ENCODE measurements at regions not wholly inside any gene's neighbourhood (a gene's known extent, or its start where the extent isn't known, plus 50 kb on each side); places are given as distances from the start of the nearest gene placed in this dataset.

GRCh38 chr4:81836716-81837115, 365.0 kb upstream of the RASGEF1B start:
- Histone ChIP-seq H3K4me1 (ENCODE audit: control insufficient read depth, insufficient read depth, low read length) (peaks cover 17% of the 10 kb centered on the region), H3K9ac (ENCODE audit: low read length) (no peak overlapping the region), H3K9me3 (ENCODE audit: control insufficient read depth, low read length) (no peaks in the 10 kb centered on the region)

GRCh38 chr4:81833576-81833975, 361.9 kb upstream of the RASGEF1B start:
- no peak overlapping the region for H3K4me3 ChIP-seq (ENCODE audit: low read length)
- peaks cover 7% of the 10 kb centered on the region for H3K4me1 ChIP-seq (ENCODE audit: control insufficient read depth, insufficient read depth, low read length)
- no peaks in the 10 kb centered on the region for H3K9me3 ChIP-seq (ENCODE audit: control insufficient read depth, low read length)
- H3K9ac ChIP-seq (ENCODE audit: low read length): no peak overlapping the region
- no peaks in the 10 kb centered on the region for H3K36me3 ChIP-seq (ENCODE audit: control insufficient read depth, insufficient read depth, low read length)
- no peaks in the 10 kb centered on the region for H3K27me3 ChIP-seq (ENCODE audit: control insufficient read depth, insufficient read depth, low read length)

More at GRCh38 chr4:81836716-81837115, 365.0 kb upstream of the RASGEF1B start:
- Histone ChIP-seq H3K27me3 (ENCODE audit: control insufficient read depth, insufficient read depth, low read length) (no peaks in the 10 kb centered on the region), H3K4me3 (ENCODE audit: low read length) (no peak overlapping the region), H3K36me3 (ENCODE audit: control insufficient read depth, insufficient read depth, low read length) (no peaks in the 10 kb centered on the region)

GRCh38 chr4:81828991-81829390, 357.3 kb upstream of the RASGEF1B start:
- Histone ChIP-seq H3K36me3 (ENCODE audit: control insufficient read depth, insufficient read depth, low read length) (no peaks in the 10 kb centered on the region), H3K27me3 (ENCODE audit: control insufficient read depth, insufficient read depth, low read length) (no peaks in the 10 kb centered on the region), H3K4me3 (ENCODE audit: low read length) (no peak overlapping the region), H3K9ac (ENCODE audit: low read length) (no peak overlapping the region), H3K4me1 (ENCODE audit: control insufficient read depth, insufficient read depth, low read length) (peaks cover 7% of the 10 kb centered on the region), H3K9me3 (ENCODE audit: control insufficient read depth, low read length) (no peaks in the 10 kb centered on the region)

- Histone ChIP-seq H3K27me3 (ENCODE audit: control insufficient read depth, insufficient read depth, low read length) (no peaks in the 10 kb centered on the region), H3K9me3 (ENCODE audit: control insufficient read depth, low read length) (no peaks in the 10 kb centered on the region), H3K4me1 (ENCODE audit: control insufficient read depth, insufficient read depth, low read length) (peaks cover 7% of the 10 kb centered on the region), H3K36me3 (ENCODE audit: control insufficient read depth, insufficient read depth, low read length) (no peaks in the 10 kb centered on the region), H3K9ac (ENCODE audit: low read length) (no peak overlapping the region), H3K4me3 (ENCODE audit: low read length) (no peak overlapping the region)
Measured at GRCh38 chr4:81827577-81828202, 356.0 kb upstream of the RASGEF1B start.

GRCh38 chr4:81826817-81827424, 355.2 kb upstream of the RASGEF1B start:
- Histone ChIP-seq H3K4me1 (ENCODE audit: control insufficient read depth, insufficient read depth, low read length) (peaks cover 7% of the 10 kb centered on the region), H3K9ac (ENCODE audit: low read length) (no peak overlapping the region), H3K4me3 (ENCODE audit: low read length) (no peak overlapping the region)

GRCh38 chr4:81826335-81826734, 354.6 kb upstream of the RASGEF1B start:
- Histone ChIP-seq H3K27me3 (ENCODE audit: control insufficient read depth, insufficient read depth, low read length) (no peaks in the 10 kb centered on the region), H3K36me3 (ENCODE audit: control insufficient read depth, insufficient read depth, low read length) (no peaks in the 10 kb centered on the region), H3K4me1 (ENCODE audit: control insufficient read depth, insufficient read depth, low read length) (peaks cover 7% of the 10 kb centered on the region), H3K9me3 (ENCODE audit: control insufficient read depth, low read length) (no peaks in the 10 kb centered on the region), H3K9ac (ENCODE audit: low read length) (no peak overlapping the region), H3K4me3 (ENCODE audit: low read length) (no peak overlapping the region)

More at GRCh38 chr4:81826817-81827424, 355.2 kb upstream of the RASGEF1B start:
- Histone ChIP-seq H3K9me3 (ENCODE audit: control insufficient read depth, low read length) (no peaks in the 10 kb centered on the region), H3K27me3 (ENCODE audit: control insufficient read depth, insufficient read depth, low read length) (no peaks in the 10 kb centered on the region), H3K36me3 (ENCODE audit: control insufficient read depth, insufficient read depth, low read length) (no peaks in the 10 kb centered on the region)

- H3K36me3 ChIP-seq (ENCODE audit: control insufficient read depth, insufficient read depth, low read length): no peaks in the 10 kb centered on the region
- H3K4me3 ChIP-seq (ENCODE audit: low read length): no peak overlapping the region
- H3K9ac ChIP-seq (ENCODE audit: low read length): no peak overlapping the region
- H3K4me1 ChIP-seq (ENCODE audit: control insufficient read depth, insufficient read depth, low read length): no peaks in the 10 kb centered on the region
- H3K27me3 ChIP-seq (ENCODE audit: control insufficient read depth, insufficient read depth, low read length): no peaks in the 10 kb centered on the region
- H3K9me3 ChIP-seq (ENCODE audit: control insufficient read depth, low read length): no peaks in the 10 kb centered on the region
Measured at GRCh38 chr4:81818385-81818920, 346.7 kb upstream of the RASGEF1B start.

DNA sequence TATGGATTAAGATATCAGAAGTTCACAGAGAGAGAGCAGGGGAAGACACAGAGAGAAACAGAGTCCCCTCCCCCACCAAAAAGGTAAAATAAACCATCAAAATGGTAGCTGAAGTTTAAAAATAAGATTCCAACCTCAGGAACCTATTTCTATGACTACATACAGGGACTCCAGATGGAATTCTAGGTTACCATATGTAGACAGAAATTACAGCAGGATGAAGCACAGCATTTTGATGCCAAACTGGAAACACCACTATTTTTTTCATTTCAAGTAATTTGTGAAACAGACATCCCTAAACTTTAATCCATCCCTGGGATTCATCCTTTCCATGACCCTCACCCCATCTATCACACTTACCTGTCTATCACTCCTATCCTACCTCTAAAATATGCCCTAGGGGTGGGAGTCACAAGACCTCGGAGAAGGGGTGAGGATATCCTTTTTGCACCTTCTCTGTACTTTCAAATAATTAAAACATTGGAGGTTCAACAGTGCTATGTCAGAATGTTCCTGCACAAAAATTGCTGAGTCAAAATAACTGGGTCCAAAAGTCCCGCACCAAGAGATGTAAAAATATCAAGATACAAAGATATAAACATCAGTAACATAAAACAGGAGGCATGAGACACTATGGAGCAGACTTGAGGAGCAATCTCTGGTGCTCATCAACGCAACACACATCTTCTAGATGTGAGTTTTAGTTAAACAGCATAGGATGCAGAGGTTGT, 344.5 kb upstream of the RASGEF1B start:
- H3K36me3 ChIP-seq (ENCODE audit: control insufficient read depth, insufficient read depth, low read length): no peaks in the 10 kb centered on the region

DNA sequence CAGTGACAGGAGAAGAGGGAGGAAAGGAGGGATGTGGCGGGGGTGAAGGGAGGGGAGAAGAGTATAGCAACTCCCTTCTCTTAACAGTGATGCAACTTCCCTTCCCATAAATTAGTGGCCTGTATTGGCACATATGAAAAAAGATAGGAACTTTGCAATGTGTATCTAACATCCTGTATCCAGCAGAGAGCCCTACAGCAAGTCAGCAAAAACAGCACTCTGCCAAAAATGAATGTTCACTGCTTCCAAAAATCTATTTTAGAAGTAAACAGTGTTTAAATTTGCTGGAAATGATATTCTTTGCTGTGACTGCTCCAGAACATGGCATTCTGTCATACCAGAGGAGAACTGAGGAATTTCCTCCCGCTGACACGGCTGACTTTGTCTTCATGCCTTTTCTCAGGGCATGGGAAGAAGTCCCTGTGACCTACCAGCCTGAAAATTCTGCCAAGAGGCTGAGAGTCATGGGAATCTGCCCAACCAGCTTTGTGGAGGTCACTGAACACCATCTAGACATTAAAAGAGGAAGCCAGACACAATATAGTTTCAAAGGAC, 343.4 kb upstream of the RASGEF1B start:
- no peaks in the 10 kb centered on the region for H3K36me3 ChIP-seq (ENCODE audit: control insufficient read depth, insufficient read depth, low read length)
- H3K4me1 ChIP-seq (ENCODE audit: control insufficient read depth, insufficient read depth, low read length): peaks cover 6% of the 10 kb centered on the region
- no peak overlapping the region for H3K9ac ChIP-seq (ENCODE audit: low read length)
- H3K9me3 ChIP-seq (ENCODE audit: control insufficient read depth, low read length): no peaks in the 10 kb centered on the region
- H3K27me3 ChIP-seq (ENCODE audit: control insufficient read depth, insufficient read depth, low read length): no peaks in the 10 kb centered on the region
- H3K4me3 ChIP-seq (ENCODE audit: low read length): no peak overlapping the region

More for the DNA sequence above, 344.5 kb upstream of the RASGEF1B start:
- no peaks in the 10 kb centered on the region for H3K9me3 ChIP-seq (ENCODE audit: control insufficient read depth, low read length)
- peaks cover 6% of the 10 kb centered on the region for H3K4me1 ChIP-seq (ENCODE audit: control insufficient read depth, insufficient read depth, low read length)
- no peak overlapping the region for H3K4me3 ChIP-seq (ENCODE audit: low read length)
- H3K9ac ChIP-seq (ENCODE audit: low read length): no peak overlapping the region
- no peaks in the 10 kb centered on the region for H3K27me3 ChIP-seq (ENCODE audit: control insufficient read depth, insufficient read depth, low read length)

DNA sequence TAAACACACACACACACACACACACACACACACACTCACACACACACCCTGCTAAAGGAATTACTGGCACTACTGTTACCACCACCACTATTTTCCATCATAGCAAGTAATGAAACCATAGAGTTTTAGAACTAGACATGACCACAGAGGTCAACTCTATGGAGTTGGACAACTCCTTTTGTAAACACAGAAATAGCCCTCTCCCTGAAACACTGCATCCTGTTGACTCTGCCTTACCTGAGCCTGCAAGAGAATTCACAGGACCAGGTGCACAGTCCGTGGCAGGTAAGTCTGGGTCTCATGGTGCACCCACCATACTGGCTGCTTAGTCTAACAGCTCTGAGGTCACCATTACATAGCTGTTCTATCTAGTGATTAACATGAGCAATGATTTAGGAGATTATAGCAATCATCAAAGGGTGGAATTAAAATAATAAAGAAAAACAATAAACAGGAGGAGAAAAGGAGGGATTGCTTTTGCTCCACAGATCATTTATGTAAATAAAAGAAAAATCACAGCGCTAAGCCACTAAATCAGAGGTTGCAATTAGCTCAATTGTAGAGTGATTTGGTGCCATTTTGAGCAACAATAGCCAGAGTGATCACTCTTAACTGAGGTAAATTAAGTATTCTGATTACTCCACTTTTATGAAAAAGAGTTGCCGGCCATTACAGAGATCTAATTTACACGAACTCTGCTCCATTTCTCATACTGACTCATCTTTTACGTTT, 340.0 kb upstream of the RASGEF1B start:
- Histone ChIP-seq H3K4me3 (ENCODE audit: low read length) (no peak overlapping the region), H3K27me3 (ENCODE audit: control insufficient read depth, insufficient read depth, low read length) (no peaks in the 10 kb centered on the region), H3K9me3 (ENCODE audit: control insufficient read depth, low read length) (no peaks in the 10 kb centered on the region), H3K36me3 (ENCODE audit: control insufficient read depth, insufficient read depth, low read length) (no peaks in the 10 kb centered on the region), H3K4me1 (ENCODE audit: control insufficient read depth, insufficient read depth, low read length) (peaks cover 13% of the 10 kb centered on the region), H3K9ac (ENCODE audit: low read length) (no peak overlapping the region)

DNA sequence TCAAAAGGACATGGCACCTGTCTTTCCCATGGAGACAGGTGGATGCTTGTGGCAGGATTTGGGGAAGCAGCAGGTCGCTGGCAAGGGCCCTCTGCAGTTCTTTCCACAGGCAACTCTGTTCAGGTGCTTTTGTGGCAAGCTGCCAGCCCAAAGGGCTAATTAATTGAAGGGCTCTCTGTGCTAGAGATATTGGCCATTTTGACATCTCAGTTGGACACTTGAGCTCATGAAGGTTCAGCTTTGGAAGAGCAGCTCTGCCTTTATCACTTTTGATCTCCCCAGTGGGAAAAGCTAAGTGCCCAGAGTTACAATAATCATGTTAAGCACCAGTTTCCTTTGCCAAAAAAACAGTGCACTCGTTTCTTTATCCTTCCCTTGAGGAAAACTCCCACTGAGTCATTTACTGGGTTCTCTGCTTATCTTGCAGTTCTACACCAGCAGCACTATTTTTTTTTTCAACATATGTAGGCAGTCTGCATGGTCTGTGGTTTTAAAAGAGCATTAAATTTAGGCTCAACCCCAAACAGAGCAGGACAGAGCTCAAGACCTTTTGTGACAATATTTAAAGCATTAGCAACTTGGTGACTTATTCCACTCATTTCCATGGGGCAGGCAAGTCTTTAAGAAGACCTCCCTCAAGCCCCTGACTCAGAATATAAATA, 336.4 kb upstream of the RASGEF1B start:
- Histone ChIP-seq H3K36me3 (ENCODE audit: control insufficient read depth, insufficient read depth, low read length) (no peaks in the 10 kb centered on the region), H3K9me3 (ENCODE audit: control insufficient read depth, low read length) (no peaks in the 10 kb centered on the region), H3K27me3 (ENCODE audit: control insufficient read depth, insufficient read depth, low read length) (no peaks in the 10 kb centered on the region), H3K4me3 (ENCODE audit: low read length) (no peak overlapping the region), H3K9ac (ENCODE audit: low read length) (no peak overlapping the region), H3K4me1 (ENCODE audit: control insufficient read depth, insufficient read depth, low read length) (peaks cover 13% of the 10 kb centered on the region)

Data from mucosa of stomach (tissue), 1 donor.